Endothelial cell of umbilical vein (primary cell): ENCODE measurements at regions not wholly inside any gene's neighbourhood (a gene's known extent, or its start where the extent isn't known, plus 50 kb on each side); places are given as distances from the start of the nearest gene placed in this dataset.

Source experiments
- CTCF ChIP-seq, 2 donors: IDR thresholded peaks; 1 replicate in 1 of 2; 2 replicates in 1 of 2; pipeline ENCODE4 v1.5.1; 2011; ENCODE audit warnings: low read length in 2 of 2, mild to moderate bottlenecking in 2 of 2, moderate library complexity in 2 of 2, control low read depth in 1 of 2, inconsistent platforms in 1 of 2, low read depth in 1 of 2; ENCODE audit not compliant: insufficient read depth in 1 of 2; ENCODE audit errors: extremely low read depth in 1 of 2
- GATA2 ChIP-seq: IDR thresholded peaks from 2 replicates; pipeline ENCODE4 v1.7.0; 2011; ENCODE audit warnings: low read depth, mild to moderate bottlenecking, moderate library complexity, mixed read lengths, low read length; ENCODE audit not compliant: insufficient read length, insufficient read depth
- JUN ChIP-seq: IDR thresholded peaks from 2 replicates; pipeline ENCODE4 v1.6.1; 2011; ENCODE audit warnings: borderline replicate concordance, low read depth; ENCODE audit not compliant: insufficient read length, insufficient read depth
- MYC ChIP-seq: IDR thresholded peaks from one replicate; pipeline ENCODE4 v1.6.1; 2011; ENCODE audit warnings: mild to moderate bottlenecking, low read depth, low read length
- POLR2A ChIP-seq: IDR thresholded peaks from 2 replicates; pipeline ENCODE4 v1.6.1; 2012; ENCODE audit warnings: low read depth, mild to moderate bottlenecking, control low read depth, low read length
- POLR2AphosphoS5 ChIP-seq: IDR thresholded peaks from 2 replicates; pipeline ENCODE4 v1.6.1; 2012; ENCODE audit warnings: low read depth, mild to moderate bottlenecking, control low read depth, low read length, moderate library complexity; ENCODE audit not compliant: insufficient read depth

GRCh38 chr13:37491661-37492060 lies 106.9 kb downstream of the POSTN start:
- TF ChIP-seq POLR2AphosphoS5: no peak
- TF ChIP-seq CTCF (IDR thresholded peaks at IDR 0.05; ENCODE audit: extremely low read depth in 1 of 2, insufficient read depth in 1 of 2, low read depth in 1 of 2, low read length in 2 of 2): no peak
- TF ChIP-seq JUN: no peak
- TF ChIP-seq POLR2A: no peak
- no peak for TF ChIP-seq MYC
- TF ChIP-seq GATA2: no peak
